Neural cell (in vitro differentiated cells): ENCODE measurements at regions not wholly inside any gene's neighbourhood (a gene's known extent, or its start where the extent isn't known, plus 50 kb on each side); places are given as distances from the start of the nearest gene placed in this dataset.

Source experiments
- CTCF ChIP-seq: fragments of 450-650 bp; IDR thresholded peaks from 2 replicates; pipeline ENCODE4 v1.5.1; 2014; ENCODE audit warnings: antibody characterized with exemption, mild to moderate bottlenecking, moderate library complexity; ENCODE audit not compliant: poor library complexity, severe bottlenecking
- EP300 ChIP-seq: fragments of 450-650 bp; conservative IDR thresholded peaks from 2 replicates; pipeline ENCODE4 v1.6.1; 2014; ENCODE audit warnings: antibody characterized with exemption, mild to moderate bottlenecking, moderate library complexity; ENCODE audit not compliant: poor library complexity, severe bottlenecking
- EZH2 ChIP-seq: fragments of 200-600, 300-800 bp; shearing (Covaris generic), sonication (generic); IDR thresholded peaks from 2 replicates; pipeline ENCODE4 v1.6.1; 2014; ENCODE audit warnings: antibody characterized with exemption, low read length, borderline replicate concordance, mild to moderate bottlenecking; ENCODE audit not compliant: insufficient read depth, poor library complexity, severe bottlenecking
- MXI1 ChIP-seq: fragments of 450-650 bp; conservative IDR thresholded peaks from 2 replicates; pipeline ENCODE4 v1.6.1; 2014; ENCODE audit warnings: antibody characterized with exemption, mild to moderate bottlenecking; ENCODE audit not compliant: poor library complexity, severe bottlenecking
- POLR2AphosphoS5 ChIP-seq: IDR thresholded peaks from 2 replicates; pipeline ENCODE4 v1.6.1; 2012
- REST ChIP-seq: IDR thresholded peaks from 2 replicates; pipeline ENCODE4 v1.6.1; 2012; ENCODE audit warnings: borderline replicate concordance

- TF ChIP-seq REST, result no peak
- TF ChIP-seq CTCF, result no peak
- TF ChIP-seq MXI1, result no peak
- TF ChIP-seq POLR2AphosphoS5, result no peak
- no peak for TF ChIP-seq EZH2
- TF ChIP-seq EP300, result no peak
These were observed 1262.1 kb downstream of the NCAM2 start for GRCh38 chr21:22260274-22260673.
